C4-2B (cell line): ENCODE measurements at regions not wholly inside any gene's neighbourhood (a gene's known extent, or its start where the extent isn't known, plus 50 kb on each side); places are given as distances from the start of the nearest gene placed in this dataset.

Experiments
- H3K27ac ChIP-seq: fragments of 450-650 bp; 2 replicates; pipeline ENCODE4 v1.5.1; 2017
- ZFX ChIP-seq: fragments of 450-650 bp; IDR thresholded peaks from 2 replicates; pipeline ENCODE4 v1.6.1; 2017
- TF ChIP-seq, protein P1 (sequence below): fragments of 450-650 bp; conservative IDR thresholded peaks from 2 replicates; pipeline ENCODE4 v1.5.1; 2017; ENCODE audit warnings: mild to moderate bottlenecking

DNA sequence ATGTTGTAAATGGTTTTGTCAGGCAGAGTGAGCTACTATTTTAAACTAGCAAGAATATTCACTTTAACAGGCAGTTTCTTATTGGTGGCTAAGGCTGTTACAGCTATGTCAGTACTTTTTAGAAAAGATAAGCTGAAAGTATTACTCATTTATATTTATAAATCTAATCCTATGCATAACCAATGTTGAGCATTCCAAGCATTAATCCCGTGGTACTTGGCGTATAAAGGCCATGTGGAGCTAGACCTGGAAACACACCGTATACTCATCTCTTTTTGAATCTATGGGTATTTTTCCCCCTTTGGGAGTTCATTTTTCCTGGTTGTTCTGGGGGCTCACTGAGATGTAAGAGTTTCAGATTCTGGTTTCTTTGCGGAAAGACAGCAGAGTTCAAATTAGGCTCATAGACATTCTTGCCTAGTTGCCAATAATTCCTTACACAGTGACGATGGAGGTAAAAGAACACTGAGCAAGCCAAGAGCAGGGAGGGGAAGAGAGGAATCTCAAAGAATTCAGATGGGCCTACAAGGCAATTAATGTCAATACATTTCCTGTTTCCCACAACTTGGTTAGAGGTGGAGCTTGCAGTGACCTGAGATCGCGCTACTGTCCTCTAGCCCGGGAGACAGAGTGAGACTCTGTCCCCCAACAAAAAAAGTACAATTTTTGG is 211.5 kb downstream of the SOX4 start:
- TF ChIP-seq, protein P1, sequence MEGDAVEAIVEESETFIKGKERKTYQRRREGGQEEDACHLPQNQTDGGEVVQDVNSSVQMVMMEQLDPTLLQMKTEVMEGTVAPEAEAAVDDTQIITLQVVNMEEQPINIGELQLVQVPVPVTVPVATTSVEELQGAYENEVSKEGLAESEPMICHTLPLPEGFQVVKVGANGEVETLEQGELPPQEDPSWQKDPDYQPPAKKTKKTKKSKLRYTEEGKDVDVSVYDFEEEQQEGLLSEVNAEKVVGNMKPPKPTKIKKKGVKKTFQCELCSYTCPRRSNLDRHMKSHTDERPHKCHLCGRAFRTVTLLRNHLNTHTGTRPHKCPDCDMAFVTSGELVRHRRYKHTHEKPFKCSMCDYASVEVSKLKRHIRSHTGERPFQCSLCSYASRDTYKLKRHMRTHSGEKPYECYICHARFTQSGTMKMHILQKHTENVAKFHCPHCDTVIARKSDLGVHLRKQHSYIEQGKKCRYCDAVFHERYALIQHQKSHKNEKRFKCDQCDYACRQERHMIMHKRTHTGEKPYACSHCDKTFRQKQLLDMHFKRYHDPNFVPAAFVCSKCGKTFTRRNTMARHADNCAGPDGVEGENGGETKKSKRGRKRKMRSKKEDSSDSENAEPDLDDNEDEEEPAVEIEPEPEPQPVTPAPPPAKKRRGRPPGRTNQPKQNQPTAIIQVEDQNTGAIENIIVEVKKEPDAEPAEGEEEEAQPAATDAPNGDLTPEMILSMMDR = no peak
- no peak for TF ChIP-seq ZFX
- H3K27ac ChIP-seq = no peak overlapping the region

DNA sequence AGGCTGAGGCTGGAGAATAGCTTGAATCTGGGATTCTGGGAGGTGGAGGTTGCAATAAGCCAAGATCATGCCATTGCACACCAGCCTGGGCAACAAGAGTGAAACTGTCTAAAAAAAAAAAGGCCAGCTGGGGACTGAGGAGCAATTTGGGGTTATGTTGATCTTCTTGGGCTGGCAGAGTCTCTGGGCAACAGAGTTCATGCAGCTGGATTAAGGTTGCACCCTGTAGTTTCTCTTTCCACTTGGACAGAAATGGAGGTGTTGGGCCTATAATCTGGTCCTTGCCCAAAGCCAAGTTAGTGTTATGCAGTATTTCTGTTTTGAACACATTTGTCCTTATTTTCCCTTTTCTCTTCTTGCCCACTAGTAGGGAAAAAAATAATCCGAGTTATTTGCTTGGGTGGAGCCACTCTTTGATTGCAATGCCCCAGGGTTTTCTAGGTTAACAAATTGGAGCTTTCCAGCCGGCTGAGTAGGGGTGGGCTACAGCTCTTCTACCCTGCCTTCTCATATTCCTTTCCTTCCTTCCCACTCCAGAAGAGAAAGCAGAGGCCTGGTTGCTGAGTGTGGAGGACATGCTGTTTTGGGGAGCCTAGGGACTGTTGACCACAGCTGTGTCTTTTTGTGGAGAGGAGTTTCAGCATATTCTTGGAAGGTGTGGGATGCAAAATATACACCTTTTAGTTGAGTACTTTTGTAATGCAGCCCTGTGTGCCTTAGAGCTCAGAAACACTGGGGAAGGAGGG is 213.9 kb downstream of the SOX4 start:
- H3K27ac ChIP-seq = peak overlapping the region; percentile 72
- TF ChIP-seq ZFX = 0 out of 2 replicates have a peak, but pooled peaks have one; percentile 13
- TF ChIP-seq, protein P1 = no peak

GRCh38 chr6:21808045-21808470 is 214.5 kb downstream of the SOX4 start:
- TF ChIP-seq, protein P1 = no peak
- TF ChIP-seq ZFX = no peak

DNA sequence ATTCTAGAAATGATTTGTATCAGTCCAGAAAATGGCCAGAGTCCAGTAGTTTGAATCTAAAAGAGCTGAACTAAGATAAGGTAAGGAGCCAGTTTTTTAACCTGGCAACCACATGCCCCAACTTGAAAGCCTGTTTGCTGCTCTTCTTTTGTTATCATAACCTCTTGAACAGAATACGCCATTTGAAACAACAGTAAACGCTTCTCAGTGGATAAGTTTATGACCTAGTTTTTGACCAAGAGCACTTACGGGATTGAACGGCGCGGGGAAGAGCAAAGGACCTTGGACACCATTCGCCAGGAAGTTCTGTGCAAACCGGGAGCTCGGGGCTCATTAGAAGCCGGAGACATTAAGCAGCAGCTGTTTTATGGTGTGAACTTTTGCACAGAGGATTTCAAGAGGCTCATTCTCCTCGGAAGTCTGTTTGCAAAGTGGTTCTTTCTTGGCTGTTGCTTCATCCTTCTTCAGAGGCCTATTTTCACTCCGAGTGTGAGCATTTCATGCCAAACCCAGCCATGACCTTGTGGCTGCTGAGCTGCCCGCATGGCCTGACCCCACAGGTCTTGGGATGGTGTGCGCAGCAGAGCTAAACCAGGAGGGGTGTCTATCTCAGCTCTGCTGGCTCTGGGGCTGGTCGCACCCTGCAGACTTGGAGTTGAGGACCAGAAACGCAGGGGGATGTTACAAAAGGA is 215.1 kb downstream of the SOX4 start:
- H3K27ac ChIP-seq = peak overlapping the region; percentile 72
- TF ChIP-seq, protein P1 = no peak
- no peak for TF ChIP-seq ZFX

More at GRCh38 chr6:21808045-21808470, 214.5 kb downstream of the SOX4 start:
- peak overlapping the region; percentile 72 for H3K27ac ChIP-seq

GRCh38 chr6:21811484-21811883 is 217.9 kb downstream of the SOX4 start:
- TF ChIP-seq ZFX = no peak
- TF ChIP-seq, protein P1 = no peak
- H3K27ac ChIP-seq = no peak overlapping the region

DNA sequence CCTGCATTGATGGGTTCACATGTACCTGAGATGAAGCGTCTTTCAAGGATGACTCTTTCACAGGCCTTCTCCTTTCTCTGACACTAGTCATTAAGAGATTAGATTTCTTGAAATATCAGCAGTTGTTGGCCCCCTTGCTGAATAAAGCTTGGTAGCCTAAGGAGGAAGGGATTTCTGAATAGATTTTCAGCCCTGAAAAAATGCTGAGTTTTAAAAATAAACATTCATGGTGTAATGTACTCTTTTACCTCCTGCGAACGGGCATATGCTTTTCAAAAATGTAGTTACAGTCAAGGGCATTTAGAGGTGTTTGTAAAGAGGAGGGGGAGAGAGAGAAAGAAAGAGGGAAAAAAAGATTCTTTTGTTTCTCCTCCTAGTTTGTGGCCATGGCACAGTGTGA is 222.7 kb downstream of the SOX4 start:
- no peak overlapping the region for H3K27ac ChIP-seq
- TF ChIP-seq ZFX = no peak
- TF ChIP-seq, protein P1 = no peak

GRCh38 chr6:21820442-21820841 is 226.9 kb downstream of the SOX4 start:
- TF ChIP-seq, protein P1 = no peak
- no peak for TF ChIP-seq ZFX
- H3K27ac ChIP-seq = no peak overlapping the region
